Testis (tissue), 2 donors: ENCODE measurements at regions not wholly inside any gene's neighbourhood (a gene's known extent, or its start where the extent isn't known, plus 50 kb on each side); places are given as distances from the start of the nearest gene placed in this dataset.

ENCODE experiments used
- POLR2A ChIP-seq: fragments of 450-650 bp; IDR thresholded peaks from one replicate; pipeline ENCODE4 v1.6.1; 2017; ENCODE audit warnings: antibody characterized with exemption, mild to moderate bottlenecking, moderate library complexity
- TF ChIP-seq, protein P1 (sequence below), 3 experiments: fragments of 450-650 bp in 2 of 3; fragments of 200-600 bp in 1 of 3; sonication (generic) in 1 of 3; IDR thresholded peaks; one replicate each; pipeline ENCODE4 v1.5.1; 2016 to 2019; ENCODE audit warnings: antibody characterized with exemption in 3 of 3, mild to moderate bottlenecking in 2 of 3, moderate library complexity in 1 of 3

DNA sequence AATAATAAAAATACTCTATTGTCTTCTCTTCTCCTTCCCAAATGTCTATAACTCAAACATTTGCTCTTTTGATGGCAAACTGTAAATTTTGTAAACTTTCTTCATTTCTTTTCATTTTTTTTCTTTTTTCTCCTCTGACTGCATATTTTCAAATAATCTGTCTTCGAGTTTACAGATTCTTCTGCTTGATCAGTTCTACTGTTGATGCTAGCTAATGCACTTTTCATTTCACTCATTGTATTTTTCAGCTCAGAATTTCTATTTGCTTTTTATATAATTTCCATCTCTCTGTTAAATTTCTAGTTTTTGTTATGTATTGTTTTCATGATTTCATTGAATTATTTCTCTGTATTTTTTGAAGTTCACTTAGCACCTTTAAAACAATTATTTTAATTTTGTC is 646.8 kb upstream of the INTU start:
- no peak for TF ChIP-seq POLR2A
- TF ChIP-seq, protein P1, sequence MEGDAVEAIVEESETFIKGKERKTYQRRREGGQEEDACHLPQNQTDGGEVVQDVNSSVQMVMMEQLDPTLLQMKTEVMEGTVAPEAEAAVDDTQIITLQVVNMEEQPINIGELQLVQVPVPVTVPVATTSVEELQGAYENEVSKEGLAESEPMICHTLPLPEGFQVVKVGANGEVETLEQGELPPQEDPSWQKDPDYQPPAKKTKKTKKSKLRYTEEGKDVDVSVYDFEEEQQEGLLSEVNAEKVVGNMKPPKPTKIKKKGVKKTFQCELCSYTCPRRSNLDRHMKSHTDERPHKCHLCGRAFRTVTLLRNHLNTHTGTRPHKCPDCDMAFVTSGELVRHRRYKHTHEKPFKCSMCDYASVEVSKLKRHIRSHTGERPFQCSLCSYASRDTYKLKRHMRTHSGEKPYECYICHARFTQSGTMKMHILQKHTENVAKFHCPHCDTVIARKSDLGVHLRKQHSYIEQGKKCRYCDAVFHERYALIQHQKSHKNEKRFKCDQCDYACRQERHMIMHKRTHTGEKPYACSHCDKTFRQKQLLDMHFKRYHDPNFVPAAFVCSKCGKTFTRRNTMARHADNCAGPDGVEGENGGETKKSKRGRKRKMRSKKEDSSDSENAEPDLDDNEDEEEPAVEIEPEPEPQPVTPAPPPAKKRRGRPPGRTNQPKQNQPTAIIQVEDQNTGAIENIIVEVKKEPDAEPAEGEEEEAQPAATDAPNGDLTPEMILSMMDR (IDR thresholded peaks at IDR 0.05): no peak
